Globus pallidus (tissue), 1 donor: ENCODE measurements at regions not wholly inside any gene's neighbourhood (a gene's known extent, or its start where the extent isn't known, plus 50 kb on each side); places are given as distances from the start of the nearest gene placed in this dataset.
"Not testable (repeated sequence)": the region's sequence is repeated elsewhere in the genome, so short reads cannot be mapped to it uniquely, and the experiment has no call there.

Experiments used
- DNase-seq: peaks from one replicate; pipeline ENCODE4 v3.0.0-alpha.2; 2015; ENCODE audit warnings: low spot score

GRCh38 chr15:39030291-39031070, 465.9 kb upstream of the RASGRP1 start:
- DNase-seq = no peak

DNA sequence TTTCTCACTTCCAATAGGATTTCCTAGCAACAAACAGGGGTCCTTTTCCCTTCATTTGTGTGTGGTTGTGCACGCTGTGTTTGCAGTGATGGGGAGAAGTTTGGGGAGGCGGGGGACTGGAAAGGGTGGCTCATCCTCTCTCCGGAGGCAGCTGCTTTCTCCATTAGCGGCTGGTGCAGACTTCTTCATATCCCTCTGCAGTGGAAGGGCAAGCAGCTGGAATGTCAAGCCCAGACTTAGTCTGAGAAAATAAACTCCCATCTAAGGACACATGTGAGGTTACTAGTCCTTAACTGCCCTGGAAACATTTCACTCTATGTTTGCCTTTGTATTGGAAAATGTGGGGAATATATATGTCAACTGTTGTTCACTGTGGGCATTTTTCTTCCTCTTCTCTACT, 467.0 kb upstream of the RASGRP1 start:
- no peak for DNase-seq

- no peak for DNase-seq
Observed at GRCh38 chr15:39034816-39035215, 470.2 kb upstream of the RASGRP1 start.

DNA sequence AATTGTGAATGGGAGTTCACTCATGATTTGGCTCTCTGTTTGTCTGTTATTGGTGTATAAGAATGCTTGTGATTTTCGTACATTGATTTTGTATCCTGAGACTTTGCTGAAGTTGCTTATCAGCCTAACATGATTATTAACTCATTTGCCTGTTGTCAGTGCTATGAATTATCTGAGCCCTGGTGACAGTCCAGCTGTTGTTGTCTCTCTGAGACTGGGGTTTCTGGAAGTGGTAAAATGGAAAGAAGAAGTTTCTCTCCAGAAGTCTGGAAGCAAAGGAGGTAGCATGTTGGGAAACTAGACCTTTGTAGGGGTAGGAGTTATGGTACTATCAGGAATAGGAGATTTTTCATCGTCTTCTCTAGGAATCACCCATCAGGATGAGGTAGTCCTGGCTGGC, 473.0 kb upstream of the RASGRP1 start:
- not testable (repeated sequence) for DNase-seq

- no peak for DNase-seq
Observed at GRCh38 chr15:39040861-39041260, 476.2 kb upstream of the RASGRP1 start.

DNA sequence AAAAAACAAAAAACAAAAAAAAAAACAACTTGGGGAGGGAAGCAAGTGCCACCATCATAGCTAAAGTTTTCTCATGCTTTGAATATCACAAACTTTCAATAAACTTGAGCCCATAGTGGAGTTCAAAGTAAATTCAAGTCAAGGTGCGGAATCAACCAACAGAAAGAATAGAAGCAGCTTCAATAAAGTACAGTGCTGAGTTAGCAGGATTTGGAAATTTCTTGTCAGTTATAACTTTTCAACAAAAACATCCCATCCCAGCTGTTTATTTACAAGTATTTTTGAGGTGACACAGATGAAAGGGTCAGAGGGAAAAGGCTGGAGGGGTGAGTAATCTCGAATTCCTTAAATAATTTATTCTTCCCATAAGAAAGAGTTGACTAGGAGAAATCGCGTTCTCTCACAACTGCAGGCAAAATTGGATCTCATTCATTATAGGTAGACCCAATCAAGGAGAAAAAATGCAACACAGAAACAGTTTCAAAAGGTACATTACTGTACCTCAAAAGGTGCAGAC, 477.4 kb upstream of the RASGRP1 start:
- DNase-seq = no peak

GRCh38 chr15:39051626-39052322, 487.2 kb upstream of the RASGRP1 start:
- DNase-seq = no peak

DNA sequence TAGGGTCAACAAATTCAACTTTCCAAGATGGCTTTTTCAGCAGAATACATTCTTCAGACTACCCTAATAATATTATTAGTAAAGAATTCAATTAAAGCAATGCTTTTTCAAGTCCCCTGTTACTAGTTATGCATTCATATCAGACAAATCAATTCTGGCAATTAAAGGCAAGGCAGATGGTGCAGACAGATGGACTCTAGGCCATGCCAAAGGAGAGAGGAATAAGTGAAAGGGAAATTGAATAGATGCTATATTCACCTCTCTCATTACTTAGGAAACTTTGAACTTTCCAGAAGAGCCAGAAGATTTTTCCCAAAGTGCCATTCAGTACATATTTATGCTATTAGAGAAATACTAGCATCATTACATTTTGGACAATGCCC, 487.7 kb upstream of the RASGRP1 start:
- DNase-seq = no peak

- DNase-seq = no peak
Observed at GRCh38 chr15:39053480-39053879, 488.9 kb upstream of the RASGRP1 start.

- DNase-seq = no peak
Observed at GRCh38 chr15:39054128-39054732, 489.6 kb upstream of the RASGRP1 start.

DNA sequence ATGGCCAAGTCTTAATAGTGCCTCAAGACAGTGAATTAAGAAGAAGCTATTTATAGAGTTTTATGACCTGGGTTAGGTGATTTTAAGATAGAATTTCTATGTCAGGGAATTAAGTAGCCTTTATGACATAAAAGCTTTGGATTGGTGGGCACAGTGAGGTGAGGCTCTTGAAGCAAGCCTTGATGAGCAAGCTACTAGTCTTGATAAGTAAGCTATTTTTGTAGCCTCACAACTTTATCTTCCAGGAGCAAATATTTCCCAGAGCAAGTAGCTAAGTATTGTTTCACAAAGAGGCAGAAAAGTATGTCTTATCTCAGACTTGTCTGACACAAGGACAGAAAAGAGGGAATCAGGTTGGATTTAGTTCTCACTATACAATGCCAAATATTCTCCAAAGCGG, 491.7 kb upstream of the RASGRP1 start:
- DNase-seq = no peak

DNA sequence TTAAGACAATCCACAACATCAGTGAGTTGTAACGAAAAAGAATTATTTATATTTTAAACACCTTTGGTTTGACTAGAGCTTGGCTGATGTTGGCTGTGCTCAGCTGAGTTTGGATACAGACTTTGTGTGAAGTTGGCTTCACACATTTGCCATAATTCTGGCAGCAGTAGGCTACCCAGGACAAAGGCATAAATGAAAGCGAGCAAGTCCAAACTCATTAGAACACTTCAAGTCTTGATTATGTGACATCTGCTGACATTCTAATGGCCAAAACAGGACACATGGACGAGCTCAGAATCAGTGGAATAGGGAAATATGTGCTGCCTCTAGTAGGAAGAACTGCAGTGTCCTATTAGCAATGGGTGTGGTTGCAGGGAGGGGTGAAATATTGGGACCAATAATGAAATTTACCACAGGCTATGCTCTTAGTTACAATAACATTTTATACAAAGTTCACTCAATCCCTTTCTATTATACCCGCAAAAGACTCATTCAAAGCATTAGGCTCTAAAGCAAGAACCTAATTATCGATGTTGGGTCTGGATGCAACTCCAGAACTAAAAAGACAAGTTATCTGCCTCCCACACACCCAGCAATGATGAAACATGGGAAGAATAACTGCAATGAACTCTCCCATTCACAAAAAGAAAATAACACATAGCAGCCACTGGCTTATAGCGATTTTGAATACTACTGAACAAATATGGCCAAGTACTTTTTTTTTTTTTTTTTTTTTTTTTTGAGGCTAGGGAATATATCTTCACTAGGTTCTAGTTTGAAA, 493.9 kb upstream of the RASGRP1 start:
- no peak for DNase-seq

DNA sequence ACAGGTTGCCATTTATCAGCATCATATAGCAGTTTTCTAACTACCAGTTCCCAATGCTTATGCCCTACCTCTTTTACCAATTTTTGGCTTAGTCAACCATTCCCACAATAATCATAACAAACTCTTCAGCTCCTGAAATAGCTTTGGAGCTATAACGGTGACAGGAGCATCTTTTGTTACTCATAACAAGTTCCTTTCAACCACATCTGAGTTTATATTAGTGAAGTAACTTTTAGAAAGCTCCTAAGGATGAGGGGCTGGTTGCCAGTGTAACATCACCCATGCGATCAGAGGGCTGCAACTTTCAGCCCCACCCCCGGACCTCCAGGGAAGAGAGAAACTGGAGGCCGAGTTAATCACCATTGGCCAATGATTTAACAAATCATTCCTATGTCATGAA, 495.3 kb upstream of the RASGRP1 start:
- no peak for DNase-seq

- DNase-seq = no peak
Observed at GRCh38 chr15:39061952-39062464, 497.4 kb upstream of the RASGRP1 start.

DNA sequence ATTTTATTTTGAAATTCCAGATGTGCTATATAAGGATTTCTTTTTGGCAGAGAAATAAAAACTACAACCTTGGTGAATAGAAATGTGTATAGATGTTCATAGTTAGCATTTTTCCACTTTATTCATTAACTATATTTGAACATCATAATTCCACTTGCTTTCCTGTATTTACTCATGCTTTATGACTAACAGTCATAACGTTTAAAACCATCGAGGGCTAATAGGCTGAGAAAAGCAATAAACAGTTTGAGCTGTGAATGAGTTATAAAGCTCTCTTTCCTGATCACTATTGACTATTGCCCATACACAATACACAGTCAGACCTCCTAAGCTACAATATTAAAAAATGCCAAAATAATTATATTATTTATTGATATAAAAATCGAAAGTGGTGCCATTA, 502.1 kb upstream of the RASGRP1 start:
- no peak for DNase-seq

GRCh38 chr15:39074341-39074985, 506.4 kb upstream of the THBS1 start:
- DNase-seq = no peak

GRCh38 chr15:39075311-39075710, 505.6 kb upstream of the THBS1 start:
- no peak for DNase-seq

DNA sequence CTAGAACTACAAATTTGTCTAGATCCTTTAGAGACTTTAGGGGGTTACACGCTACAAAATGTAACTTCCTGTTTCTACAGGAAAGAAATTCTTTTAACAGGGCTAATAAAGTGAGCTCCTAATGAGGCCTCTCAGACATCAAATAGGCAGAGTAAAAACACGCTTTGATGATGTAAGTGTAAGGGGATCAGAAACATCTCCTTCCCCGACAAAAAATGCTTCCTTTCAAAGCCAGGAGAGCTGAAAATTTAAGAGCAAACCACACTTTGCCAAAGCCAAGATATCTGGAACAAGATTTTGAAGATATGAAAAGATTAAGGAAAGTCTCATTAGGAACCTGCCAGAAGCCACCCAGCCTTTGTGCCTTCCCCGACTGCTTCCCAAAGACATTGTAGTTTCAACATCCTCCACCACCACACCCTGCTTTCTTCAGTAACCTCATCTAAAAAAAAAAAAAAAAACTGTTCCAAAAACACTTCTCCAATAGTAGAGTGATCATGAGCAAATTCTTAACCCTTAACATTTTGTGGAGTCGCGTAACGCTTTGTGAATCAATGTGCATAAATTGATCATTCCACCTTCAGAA, 505.0 kb upstream of the THBS1 start:
- DNase-seq = no peak

DNA sequence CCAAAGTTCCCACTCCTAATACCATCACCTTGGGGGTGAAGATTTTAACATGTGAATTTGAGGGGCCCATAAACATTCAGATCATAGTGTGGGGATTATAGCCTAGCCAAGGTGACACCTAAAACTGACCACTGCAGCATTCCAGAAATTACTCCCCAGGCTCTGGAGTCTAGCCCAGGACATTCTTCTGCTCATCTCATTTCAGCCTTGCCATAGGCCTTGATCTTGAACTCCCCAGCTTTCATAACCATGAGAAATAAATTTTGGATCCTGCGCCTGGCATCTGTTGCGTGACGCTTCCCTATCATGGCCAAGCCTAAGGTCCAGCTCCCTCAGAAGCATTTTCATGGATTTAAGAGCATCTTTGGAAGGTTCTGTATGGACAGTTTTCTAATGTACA, 502.9 kb upstream of the THBS1 start:
- no peak for DNase-seq

- no peak for DNase-seq
Observed at GRCh38 chr15:39079296-39079847, 501.5 kb upstream of the THBS1 start.

GRCh38 chr15:39083213-39083612, 497.7 kb upstream of the THBS1 start:
- no peak for DNase-seq
